HG02798 (cell line): ENCODE measurements at regions not wholly inside any gene's neighbourhood (a gene's known extent, or its start where the extent isn't known, plus 50 kb on each side); places are given as distances from the start of the nearest gene placed in this dataset.

ENCODE experiments used
- ATAC-seq: cut with Tn5 transposase; IDR thresholded peaks from one replicate; pipeline ENCODE4 v1.9.1; 2021; ENCODE audit warnings: mild to moderate bottlenecking; ENCODE audit not compliant: unreplicated experiment, poor library complexity

GRCh38 chr12:108462686-108463085 lies 52.4 kb upstream of the FICD start:
- no peak for ATAC-seq

GRCh38 chr12:108461058-108461660 lies 53.9 kb upstream of the FICD start:
- no peak for ATAC-seq

- no peak for ATAC-seq
Observed at GRCh38 chr12:108459149-108459548, 55.9 kb upstream of the FICD start.

DNA sequence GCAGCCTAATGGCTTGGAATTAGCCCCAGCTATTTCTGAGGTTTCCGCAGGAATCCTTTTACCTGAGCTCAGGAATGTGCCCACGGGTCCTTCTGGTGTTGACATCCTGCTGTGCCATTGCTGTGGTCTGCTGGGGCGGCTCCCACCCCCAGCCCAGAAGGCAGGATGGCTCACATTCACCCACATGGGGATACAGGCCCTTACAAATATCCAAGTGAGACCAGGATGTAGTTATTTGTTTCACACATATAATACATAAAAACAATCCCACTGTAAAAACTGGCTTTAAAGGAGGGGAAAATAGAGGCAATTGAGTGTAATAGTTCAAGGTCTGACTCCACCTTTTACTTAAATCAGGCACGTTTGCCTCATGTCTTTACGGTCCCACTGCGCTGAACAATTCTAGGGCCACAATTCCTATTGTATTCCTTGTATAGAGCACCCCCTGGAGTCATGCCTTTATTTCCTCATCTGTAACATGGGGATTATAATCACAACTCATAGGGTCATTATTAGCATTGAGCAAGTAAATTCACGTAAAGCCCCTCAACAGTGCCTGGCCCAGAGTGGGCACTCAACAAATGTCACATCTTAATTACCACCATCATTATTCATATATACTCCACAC lies 57.2 kb upstream of the FICD start:
- ATAC-seq, result no peak

DNA sequence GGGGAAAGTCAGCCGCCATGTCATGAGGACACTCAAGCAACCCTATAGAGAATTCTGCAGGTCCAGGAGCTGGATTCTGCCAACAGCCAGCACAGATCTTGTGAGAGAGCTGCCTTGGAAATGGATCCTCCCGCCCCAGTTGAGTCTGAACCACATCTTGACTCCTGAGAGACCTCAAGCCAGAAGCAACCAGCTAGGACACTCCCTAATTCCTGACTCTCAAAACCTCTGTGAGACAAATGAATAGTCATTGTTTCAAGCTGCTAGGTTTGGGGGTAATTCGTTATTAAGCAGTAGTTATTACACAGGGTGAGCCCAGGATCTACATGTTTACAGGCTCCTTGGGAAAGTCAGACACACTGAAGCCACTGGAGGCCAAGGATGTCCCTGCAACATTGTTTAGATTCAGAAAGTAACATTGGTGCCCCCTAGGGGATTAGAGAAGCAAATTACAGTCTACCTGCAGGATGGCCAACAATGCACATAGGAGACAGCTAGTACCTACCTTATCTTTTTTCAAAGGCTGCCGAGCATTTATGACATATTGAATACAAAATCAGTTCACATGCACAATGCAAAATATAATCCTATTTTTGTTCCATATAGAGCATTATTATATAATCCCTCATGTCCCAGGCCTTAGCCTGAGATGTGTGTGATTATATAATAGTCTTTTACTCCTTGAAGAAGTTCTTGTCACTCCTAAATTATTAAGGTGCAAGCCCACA lies 57.9 kb upstream of the FICD start:
- ATAC-seq, result peak; percentile 53

- no peak for ATAC-seq
Observed at GRCh38 chr12:108455706-108456105, 59.4 kb upstream of the FICD start.

DNA sequence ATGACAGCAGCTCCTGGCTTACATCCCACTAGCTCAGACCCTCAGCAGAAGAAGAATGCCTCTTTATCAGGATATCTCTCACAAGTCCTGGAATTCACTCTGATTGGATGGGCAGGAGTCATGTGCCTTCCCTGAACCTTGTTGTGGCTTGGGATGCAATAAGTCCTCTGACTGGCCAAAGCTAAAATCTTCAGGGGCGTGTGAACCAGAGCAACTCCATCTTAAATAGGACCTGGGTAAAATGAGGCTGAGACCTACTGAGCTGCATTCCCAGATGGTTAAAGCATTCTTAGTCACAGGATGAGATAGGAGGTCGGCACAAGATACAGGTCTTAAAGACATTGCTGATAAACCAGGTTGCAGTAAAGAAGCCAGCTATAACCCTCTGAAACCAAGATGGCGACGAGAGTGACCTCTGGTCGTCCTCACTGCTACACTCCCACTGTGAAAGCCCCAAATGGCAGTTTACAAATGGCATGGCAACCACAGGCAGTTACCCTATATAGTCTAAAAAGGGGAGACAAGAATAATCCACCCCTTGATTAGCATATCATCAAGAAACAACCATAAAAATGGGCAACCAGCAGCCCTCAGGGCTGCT lies 60.4 kb upstream of the FICD start:
- ATAC-seq, result no peak

GRCh38 chr12:108449478-108449877 lies 65.6 kb upstream of the FICD start:
- ATAC-seq, result no peak

DNA sequence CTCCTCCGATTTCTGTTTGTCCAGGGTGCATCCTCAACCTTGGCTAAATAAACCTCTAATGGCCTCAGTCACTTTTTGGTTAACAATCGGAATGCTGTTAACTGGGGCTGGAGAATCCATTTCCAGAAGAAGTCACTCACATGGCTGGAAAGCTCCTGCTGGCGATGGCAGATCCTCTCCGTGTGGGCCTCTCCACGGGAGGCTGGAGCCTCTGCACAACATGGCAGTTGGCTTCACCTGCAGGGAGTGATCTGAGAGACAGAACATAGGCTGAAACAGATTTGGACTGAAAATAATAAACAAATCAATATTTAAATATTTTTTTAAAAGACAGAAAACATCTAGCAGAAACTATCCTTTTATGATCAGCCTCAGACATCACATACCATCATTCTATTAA lies 66.8 kb upstream of the FICD start:
- ATAC-seq, result no peak

DNA sequence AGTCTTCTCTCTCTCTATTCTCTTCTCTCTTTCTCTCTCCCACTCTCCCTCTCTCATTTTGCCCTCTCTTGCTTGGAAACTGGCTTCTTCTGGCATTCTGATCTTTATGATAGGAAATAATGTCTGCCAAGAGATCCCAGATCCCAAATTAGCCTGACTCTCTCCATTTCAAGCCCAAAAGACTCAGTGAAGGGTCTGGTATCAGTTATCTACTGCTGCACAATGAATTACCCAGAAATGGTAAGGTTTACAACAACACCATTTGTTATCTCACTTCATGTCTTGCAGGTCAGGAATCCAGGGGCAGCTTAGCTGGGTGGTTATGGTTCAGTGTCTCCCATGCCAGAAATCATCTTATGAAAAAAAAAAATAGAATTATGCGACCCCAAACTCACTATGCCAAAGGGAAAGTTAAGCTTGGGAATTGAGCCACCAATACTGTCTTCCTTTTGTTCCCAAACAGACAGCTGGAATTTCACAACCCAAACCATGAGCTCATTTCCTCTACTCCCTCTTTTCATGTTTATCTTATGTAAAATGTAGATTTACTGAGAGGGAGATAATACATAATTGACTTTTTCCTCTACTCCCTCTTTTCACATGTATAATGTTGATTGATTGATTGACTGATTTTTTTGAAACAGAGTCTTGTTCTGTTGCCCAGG lies 67.8 kb upstream of the FICD start:
- ATAC-seq, result no peak

- ATAC-seq, result no peak
Observed at GRCh38 chr12:108446766-108447165, 68.3 kb upstream of the FICD start.

DNA sequence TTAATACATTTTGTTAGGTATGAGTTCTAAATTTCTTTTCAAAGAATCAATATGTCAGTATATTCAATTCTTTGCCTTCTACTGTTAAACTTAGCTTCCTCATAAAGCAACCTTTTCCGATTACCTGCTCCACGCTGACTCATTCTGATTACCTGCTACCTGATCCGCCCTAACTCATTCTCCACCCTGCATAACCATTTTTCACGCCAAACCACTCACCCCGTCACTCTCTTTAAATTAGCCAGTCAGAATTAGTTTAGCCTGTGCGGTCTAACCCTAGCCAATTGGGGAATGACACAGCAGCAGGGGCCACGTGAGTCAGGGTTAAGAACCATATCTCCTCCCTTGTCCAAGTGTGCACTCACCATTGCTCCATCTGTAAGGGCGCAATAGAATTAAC lies 72.2 kb upstream of the FICD start:
- ATAC-seq, result no peak

GRCh38 chr12:108442067-108442466 lies 73.0 kb upstream of the FICD start:
- ATAC-seq, result no peak

DNA sequence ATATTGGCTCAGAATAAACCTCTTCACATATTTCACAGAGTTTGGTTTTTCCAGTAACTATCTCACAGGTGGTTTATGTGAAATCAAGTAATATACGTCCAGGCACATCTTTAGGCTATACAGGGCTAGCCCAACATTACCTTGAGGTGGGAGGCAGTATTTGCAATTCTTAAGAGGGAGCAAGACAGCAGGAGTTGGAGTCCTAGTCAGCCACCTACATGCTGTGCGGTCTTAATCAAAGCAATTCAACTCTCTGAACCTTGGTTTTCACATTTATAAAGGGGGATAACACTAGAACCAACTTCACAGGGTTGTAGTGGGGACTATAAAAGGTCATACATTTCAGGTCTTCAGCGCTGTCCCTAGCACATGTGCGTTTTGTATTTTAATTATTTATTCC lies 73.5 kb upstream of the FICD start:
- ATAC-seq, result no peak

DNA sequence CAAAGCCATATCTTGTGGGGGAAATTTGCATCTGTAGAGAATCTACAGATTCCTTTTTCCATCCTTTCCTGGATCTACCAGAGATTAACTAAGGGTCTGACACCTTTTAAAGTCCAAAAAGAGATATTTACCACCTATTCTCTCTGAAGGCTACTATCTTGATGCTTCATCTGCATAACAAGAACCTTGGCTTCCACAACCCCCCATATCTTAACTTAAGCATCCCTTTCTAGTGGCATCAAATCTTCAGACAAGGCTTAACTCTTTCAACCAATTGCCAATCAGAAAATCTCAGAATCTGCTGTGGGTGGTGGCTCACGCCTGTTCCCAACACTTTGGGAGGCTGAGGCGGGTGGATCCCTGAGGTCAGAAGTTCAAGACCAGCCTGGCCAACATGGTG lies 74.3 kb upstream of the FICD start:
- ATAC-seq, result no peak

GRCh38 chr12:108438667-108439066 lies 76.4 kb upstream of the FICD start:
- no peak for ATAC-seq

DNA sequence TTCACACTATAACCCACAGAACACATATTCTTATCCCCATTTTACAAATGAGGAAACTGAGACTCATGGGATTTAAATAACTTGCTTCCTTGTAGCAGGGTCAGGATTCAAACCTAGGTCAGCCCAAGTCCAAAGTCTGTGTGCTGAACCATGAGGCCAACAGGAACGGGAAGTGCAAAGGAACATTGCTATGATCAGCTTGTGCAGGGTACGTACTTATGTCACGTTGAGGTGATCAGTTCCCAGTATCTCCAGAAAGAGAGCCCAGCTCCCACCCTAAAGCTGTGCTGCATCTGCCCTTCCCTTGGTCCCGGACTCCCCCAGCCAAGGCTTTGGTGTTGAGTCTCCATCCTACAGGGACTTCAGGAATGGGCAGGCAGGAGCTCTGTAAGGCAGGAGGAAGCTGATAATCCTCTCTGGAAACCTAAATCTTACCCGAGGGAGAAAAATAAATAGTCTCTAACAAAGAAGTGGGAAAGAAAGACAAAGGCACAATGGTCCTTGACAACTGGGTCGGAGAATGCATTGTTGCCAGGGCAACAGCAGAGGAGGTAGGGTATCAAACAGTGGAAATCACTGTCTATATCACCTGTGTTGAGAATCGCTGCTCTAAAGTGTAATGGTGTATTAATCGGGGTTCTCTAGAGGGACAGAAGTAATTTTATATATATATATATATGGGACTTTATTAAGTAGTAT lies 82.5 kb upstream of the FICD start:
- no peak for ATAC-seq

DNA sequence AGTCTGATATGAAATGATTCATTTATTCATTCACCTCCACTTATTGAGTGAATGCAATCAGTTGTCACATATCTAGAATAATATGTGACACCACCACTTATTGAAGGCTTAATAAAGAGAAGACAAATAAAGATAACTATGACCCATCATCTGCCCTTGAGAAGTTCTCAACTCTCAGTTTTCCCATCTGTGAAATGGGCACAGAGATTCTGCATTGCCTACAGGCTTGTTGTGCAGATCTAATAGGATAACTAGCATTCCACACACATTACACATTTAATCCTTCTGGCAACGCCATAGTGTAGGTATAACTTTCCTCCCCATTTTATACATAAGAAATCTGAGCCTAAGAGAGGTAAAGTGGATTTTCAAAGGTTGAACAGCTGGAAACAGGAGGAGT lies 84.2 kb upstream of the FICD start:
- no peak for ATAC-seq

DNA sequence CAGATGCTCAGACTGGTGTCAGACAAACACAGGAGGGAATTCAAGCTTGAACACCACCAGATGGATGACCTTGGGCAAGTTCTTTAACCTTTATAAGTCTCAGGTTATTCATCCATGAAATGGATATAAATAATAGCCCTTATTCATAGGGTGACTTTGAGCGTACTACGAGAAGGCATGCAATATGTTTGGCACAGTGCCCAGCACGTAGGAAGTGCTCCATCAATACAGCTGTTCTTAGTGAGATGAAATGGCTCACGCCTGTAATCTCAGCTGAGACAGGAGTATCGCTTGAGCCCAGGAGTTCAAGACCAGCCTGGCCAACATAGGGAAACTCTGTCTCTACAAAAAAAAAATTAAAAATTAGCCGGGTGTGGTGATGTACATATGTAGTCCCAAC lies 84.8 kb upstream of the FICD start:
- no peak for ATAC-seq

DNA sequence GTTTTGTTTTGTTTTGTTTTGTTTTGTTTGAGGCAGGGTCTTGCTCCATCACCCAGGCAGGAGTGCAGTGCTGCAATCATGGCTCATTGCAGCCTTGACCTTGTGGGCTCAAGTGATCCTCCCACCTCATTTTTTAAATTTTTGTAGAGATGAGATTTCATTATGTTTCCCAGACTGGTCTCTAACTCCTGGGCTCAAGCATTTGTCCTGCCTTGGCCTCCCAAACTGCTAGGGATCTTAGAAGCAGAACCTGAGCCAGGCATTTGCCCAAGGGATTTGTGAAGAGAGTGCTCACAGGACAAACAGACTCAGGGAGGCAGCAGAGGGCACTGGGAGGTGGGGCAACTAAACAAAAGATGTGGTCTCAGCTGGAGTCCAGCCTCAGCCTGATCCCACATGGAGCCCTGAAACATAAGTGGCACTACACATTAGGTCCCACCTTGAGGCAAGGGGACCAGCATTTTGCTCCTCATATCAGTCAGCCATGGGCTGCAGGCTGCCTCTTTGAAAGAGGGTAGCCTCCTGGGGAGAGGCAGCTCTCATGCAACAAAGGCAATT lies 86.2 kb upstream of the CMKLR1 start:
- ATAC-seq, result no peak
